GM12878 (cell line): ENCODE measurements at regions not wholly inside any gene's neighbourhood (a gene's known extent, or its start where the extent isn't known, plus 50 kb on each side); places are given as distances from the start of the nearest gene placed in this dataset.

Experiments used
- ATAC-seq: fragments of 200-7000 bp; cut with Tn5 transposase; 3 replicates; pipeline ENCODE4 v1.9.1; 2020; ENCODE audit warnings: mild to moderate bottlenecking, moderate library complexity
- BruUV-seq: library from RNA; stranded (reverse); fragments of 400-500 nt; replicated peaks from 2 replicates; lab custom pipeline; 2021; lab: Mats Ljungman, UMichigan
- CTCF ChIA-PET: fragments of 300-600 bp; sonication (Branson Sonifier 250); formaldehyde crosslinking; extraction: SDS; loops from one replicate; lab custom pipeline; 2021; ENCODE audit warnings: inconsistent platforms; lab: Yijun Ruan, JAX
- POLR2A ChIA-PET: fragments of 350-600 bp; formaldehyde crosslinking; extraction: SDS; loops from one replicate; lab custom pipeline; 2021; ENCODE audit warnings: inconsistent platforms; lab: Charles Lee
- RAD21 ChIA-PET: fragments of 300-600 bp; sonication (Branson Sonifier 250); formaldehyde crosslinking; loops from one replicate; lab custom pipeline; 2023; ENCODE audit warnings: antibody characterized with exemption; ENCODE audit not compliant: unreplicated experiment; lab: Charles Lee
- SMC1A ChIA-PET: fragments of 300-600 bp; sonication (Branson Sonifier 250); formaldehyde crosslinking; loops from one replicate; lab custom pipeline; 2023; ENCODE audit not compliant: unreplicated experiment, uncharacterized antibody; lab: Charles Lee
- DNase-seq: peaks from one replicate; pipeline ENCODE4 v3.0.0-alpha.2; 2011; ENCODE audit warnings: low read depth, low spot score
- FAIRE-seq: peaks from 3 replicates; lab custom pipeline; 2011; peaks lifted over from hg19 to GRCh38; lab: Jason Lieb, UNC
- H2AFZ ChIP-seq: 2 replicates; pipeline ENCODE4 v1.6.0; 2011; ENCODE audit warnings: low read depth, low read length, control low read depth; ENCODE audit not compliant: control insufficient read depth
- H3K27ac ChIP-seq: 2 replicates; pipeline ENCODE4 v1.5.1; 2011; ENCODE audit warnings: control low read depth; ENCODE audit not compliant: control insufficient read depth, insufficient read depth
- H3K27me3 ChIP-seq, 2 experiments: replicated peaks in 1 of 2; 2 replicates each; pipeline versions ENCODE4 v1.6.0 to v1.6.1; 2011; ENCODE audit warnings: low read length in 1 of 2; ENCODE audit not compliant: control insufficient read depth in 2 of 2, insufficient read depth in 2 of 2
- H3K36me3 ChIP-seq, 2 experiments: 2 replicates each; pipeline ENCODE4 v1.5.1; 2011; ENCODE audit warnings: low read length in 1 of 2; ENCODE audit not compliant: control insufficient read depth in 2 of 2, insufficient read depth in 2 of 2
- H3K4me1 ChIP-seq: 2 replicates; pipeline ENCODE4 v1.6.1; 2011; ENCODE audit warnings: mild to moderate bottlenecking, low read length, moderate library complexity, mixed read lengths; ENCODE audit not compliant: control insufficient read depth, insufficient read depth
- H3K4me2 ChIP-seq: 2 replicates; pipeline ENCODE4 v1.6.0; 2011; ENCODE audit warnings: control low read depth; ENCODE audit not compliant: control insufficient read depth, insufficient read depth
- H3K4me3 ChIP-seq: fragments of 200-600 bp; sonication (generic); 2 replicates; pipeline ENCODE4 v1.5.1; 2016
- H3K79me2 ChIP-seq: 2 replicates; pipeline ENCODE4 v1.6.0; 2011; ENCODE audit warnings: low read length; ENCODE audit not compliant: control insufficient read depth, insufficient read depth
- H3K9ac ChIP-seq: 2 replicates; pipeline ENCODE4 v1.8.0; 2011; ENCODE audit warnings: low read length, control low read depth, mixed read lengths; ENCODE audit not compliant: control insufficient read depth, insufficient read depth
- H3K9me3 ChIP-seq: replicated peaks from 3 replicates; pipeline ENCODE4 v1.5.1; 2011; ENCODE audit warnings: mild to moderate bottlenecking, low read length; ENCODE audit not compliant: control insufficient read depth, insufficient read depth
- H4K20me1 ChIP-seq: 2 replicates; pipeline ENCODE4 v1.6.0; 2011; ENCODE audit not compliant: control insufficient read depth, insufficient read depth
- CBFB ChIP-seq: IDR thresholded peaks from 2 replicates; pipeline ENCODE4 v1.6.1; 2016; ENCODE audit warnings: antibody characterized with exemption, low read depth
- KDM1A ChIP-seq: fragments of 200-600 bp; sonication (generic); IDR thresholded peaks from 2 replicates; pipeline ENCODE4 v1.6.1; 2016; ENCODE audit warnings: borderline replicate concordance
- MYB ChIP-seq: fragments of 150-350 bp; IDR thresholded peaks from 2 replicates; pipeline ENCODE4 v1.6.1; 2014; ENCODE audit warnings: mild to moderate bottlenecking, low read depth, low read length, borderline replicate concordance
- TBL1XR1 ChIP-seq: IDR thresholded peaks from 2 replicates; pipeline ENCODE4 v1.6.1; 2012; ENCODE audit warnings: low read depth, low read length, improper control_type of control experiment
- WGBS: methylation state at CpG from one replicate; pipeline ENCODE4 v1.1.6; 2016; ENCODE audit warnings: low lambda C conversion rate; ENCODE audit not compliant: insufficient replicate concordance, insufficient coverage; ENCODE audit errors: missing lambda C conversion rate; 5-methylcytosine and 5-hydroxymethylcytosine counted together
- in situ Hi-C: fragments of 300-500 bp; cut with MboI; formaldehyde crosslinking; loops from 9 replicates; pipeline ENCODE4 v1.14.3; 2018; ENCODE audit warnings: mixed read lengths
- intact Hi-C: fragments of 100-400 bp; cut with micrococcal nuclease; formaldehyde crosslinking; loops from one replicate; pipeline ENCODE4 v1.14.2; 2022; ENCODE audit not compliant: unreplicated experiment
- TF ChIP-seq, protein P1 (sequence below): fragments of 450-650 bp; IDR thresholded peaks from 2 replicates; pipeline ENCODE4 v1.6.1; 2018; ENCODE audit warnings: borderline replicate concordance, mild to moderate bottlenecking; ENCODE audit not compliant: partially characterized antibody

- TF ChIP-seq MYB (no peak), CBFB (no peak), TBL1XR1 (no peak), KDM1A (no peak)
- TF ChIP-seq, protein P1, sequence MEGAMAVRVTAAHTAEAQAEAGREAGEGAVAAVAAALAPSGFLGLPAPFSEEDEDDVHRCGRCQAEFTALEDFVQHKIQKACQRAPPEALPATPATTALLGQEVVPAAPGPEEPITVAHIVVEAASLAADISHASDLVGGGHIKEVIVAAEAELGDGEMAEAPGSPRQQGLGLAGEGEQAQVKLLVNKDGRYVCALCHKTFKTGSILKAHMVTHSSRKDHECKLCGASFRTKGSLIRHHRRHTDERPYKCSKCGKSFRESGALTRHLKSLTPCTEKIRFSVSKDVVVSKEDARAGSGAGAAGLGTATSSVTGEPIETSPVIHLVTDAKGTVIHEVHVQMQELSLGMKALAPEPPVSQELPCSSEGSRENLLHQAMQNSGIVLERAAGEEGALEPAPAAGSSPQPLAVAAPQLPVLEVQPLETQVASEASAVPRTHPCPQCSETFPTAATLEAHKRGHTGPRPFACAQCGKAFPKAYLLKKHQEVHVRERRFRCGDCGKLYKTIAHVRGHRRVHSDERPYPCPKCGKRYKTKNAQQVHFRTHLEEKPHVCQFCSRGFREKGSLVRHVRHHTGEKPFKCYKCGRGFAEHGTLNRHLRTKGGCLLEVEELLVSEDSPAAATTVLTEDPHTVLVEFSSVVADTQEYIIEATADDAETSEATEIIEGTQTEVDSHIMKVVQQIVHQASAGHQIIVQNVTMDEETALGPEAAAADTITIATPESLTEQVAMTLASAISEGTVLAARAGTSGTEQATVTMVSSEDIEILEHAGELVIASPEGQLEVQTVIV: no peak
- POLR2A ChIA-PET: no interaction called here
- 38% methylated on average over 5 of the region's 5 CpGs for WGBS
- Histone ChIP-seq H3K4me1 (no peaks in the 10 kb centered on the region), H4K20me1 (no peaks in the 10 kb centered on the region), H3K27me3 (peaks cover 2% of the 10 kb centered on the region in 2 experiments; a peak in 3 of 4 replicates), H3K9me3 (no peaks in the 10 kb centered on the region), H2AFZ (no peak overlapping the region), H3K9ac (no peak overlapping the region), H3K27ac (no peak overlapping the region), H3K4me2 (no peak overlapping the region), H3K36me3 (no peaks in the 10 kb centered on the region), H3K4me3 (no peak overlapping the region), H3K79me2 (no peaks in the 10 kb centered on the region)
- RAD21 ChIA-PET: interaction anchor here (0.7 kb wide), 1 partner anchor 712 kb away, joined by 3 read pairs; no protein-coding TSS in a partner anchor
- no peak for ATAC-seq
- DNase-seq: no peak
- in situ Hi-C loops: no loop called here
- CTCF ChIA-PET: interaction anchor here (1.1 to 2.7 kb wide), 4 partner anchors 14 to 19 kb away, joined by 3 to 16 read pairs (median 6); no protein-coding TSS in a partner anchor
- SMC1A ChIA-PET: interaction anchor here (1.5 to 2.0 kb wide), 2 partner anchors 10 to 557 kb away, joined by 3 to 4 read pairs; no protein-coding TSS in a partner anchor
- intact Hi-C loops: no loop called here
- FAIRE-seq: no peak
- no TSS peak for BruUV-seq
Measured at GRCh38 chr2:158735822-158736580, 59.1 kb upstream of the DAPL1 start.
